GM23248 (cell line): ENCODE measurements at regions not wholly inside any gene's neighbourhood (a gene's known extent, or its start where the extent isn't known, plus 50 kb on each side); places are given as distances from the start of the nearest gene placed in this dataset.

Experiments
- EZH2 ChIP-seq: fragments of 200-600 bp; sonication (generic); IDR thresholded peaks from 2 replicates; pipeline ENCODE4 v1.6.1; 2018; ENCODE audit warnings: antibody characterized with exemption, mild to moderate bottlenecking; ENCODE audit not compliant: insufficient read depth, poor library complexity, severe bottlenecking
- EZH2phosphoT487 ChIP-seq: fragments of 200-600 bp; sonication (generic); IDR thresholded peaks from 2 replicates; pipeline ENCODE4 v1.6.1; 2018; ENCODE audit warnings: antibody characterized with exemption, moderate library complexity, mild to moderate bottlenecking, low read depth; ENCODE audit not compliant: insufficient read depth

GRCh38 chr13:102956449-102956848 is 109.8 kb downstream of the SLC10A2 start:
- TF ChIP-seq EZH2phosphoT487 (no peak), EZH2 (no peak)
